GM23338 (cell line): ENCODE measurements at regions not wholly inside any gene's neighbourhood (a gene's known extent, or its start where the extent isn't known, plus 50 kb on each side); places are given as distances from the start of the nearest gene placed in this dataset.

Source experiments
- ATAC-seq: fragments of 200-7000 bp; cut with Tn5 transposase; 3 replicates; pipeline ENCODE4 v1.9.1; 2020
- DNase-seq: peaks from one replicate; pipeline ENCODE4 v3.0.0-alpha.2; 2015; ENCODE audit warnings: low spot score
- H2AFZ ChIP-seq: fragments of 200-600 bp; sonication (generic); 2 replicates; pipeline ENCODE4 v1.8.0; 2016; ENCODE audit warnings: antibody characterized with exemption, mild to moderate bottlenecking, moderate library complexity
- H3F3A ChIP-seq: fragments of 200-600 bp; sonication (generic); replicated peaks from 2 replicates; pipeline ENCODE4 v1.8.0; 2017; ENCODE audit warnings: antibody characterized with exemption, mixed run types, low read depth
- H3K27ac ChIP-seq: fragments of 200-600 bp; sonication (generic); 2 replicates; pipeline ENCODE4 v1.6.1; 2016; ENCODE audit warnings: low read depth
- H3K27me3 ChIP-seq: fragments of 200-600 bp; sonication (generic); 2 replicates; pipeline ENCODE4 v1.8.0; 2016; ENCODE audit warnings: mild to moderate bottlenecking, mixed run types, moderate library complexity; ENCODE audit not compliant: insufficient read depth
- H3K36me3 ChIP-seq: fragments of 200-600 bp; sonication (generic); 2 replicates; pipeline ENCODE4 v1.8.0; 2016; ENCODE audit warnings: mild to moderate bottlenecking; ENCODE audit not compliant: insufficient read depth
- H3K4me1 ChIP-seq: fragments of 200-600 bp; sonication (generic); 2 replicates; pipeline ENCODE4 v1.8.0; 2016; ENCODE audit warnings: mild to moderate bottlenecking, moderate library complexity; ENCODE audit not compliant: insufficient read depth
- H3K4me2 ChIP-seq: fragments of 200-600 bp; sonication (generic); 2 replicates; pipeline ENCODE4 v1.7.1; 2017; ENCODE audit warnings: mixed run types
- H3K4me3 ChIP-seq: fragments of 200-600 bp; sonication (generic); 2 replicates; pipeline ENCODE4 v1.6.1; 2016; ENCODE audit warnings: mixed run types
- H3K79me2 ChIP-seq: fragments of 200-600 bp; sonication (generic); replicated peaks from 2 replicates; pipeline ENCODE4 v1.8.0; 2017; ENCODE audit warnings: mild to moderate bottlenecking; ENCODE audit not compliant: insufficient read depth
- H3K9me2 ChIP-seq: fragments of 200-600 bp; sonication (generic); 2 replicates; pipeline ENCODE4 v1.8.0; 2017; ENCODE audit not compliant: insufficient read depth
- H4K20me1 ChIP-seq: fragments of 200-600 bp; sonication (generic); replicated peaks from 2 replicates; pipeline ENCODE4 v1.8.0; 2017; ENCODE audit warnings: mild to moderate bottlenecking; ENCODE audit not compliant: insufficient read depth
- H3K27ac Mint-ChIP-seq: 2 replicates; pipeline ENCODE4 v1.8.0; 2020; ENCODE audit warnings: inconsistent platforms, mild to moderate bottlenecking, moderate library complexity, mixed read lengths
- H3K27me3 Mint-ChIP-seq: 3 replicates; pipeline ENCODE4 v1.8.0; 2022; ENCODE audit warnings: low read depth, mild to moderate bottlenecking, moderate library complexity, mixed read lengths, inconsistent platforms; ENCODE audit not compliant: insufficient read depth, poor library complexity
- H3K36me3 Mint-ChIP-seq: 3 replicates; pipeline ENCODE4 v1.8.0; 2021; ENCODE audit warnings: low read depth, mild to moderate bottlenecking, inconsistent platforms, moderate library complexity, mixed read lengths
- H3K4me1 Mint-ChIP-seq: 3 replicates; pipeline ENCODE4 v1.8.0; 2020; ENCODE audit warnings: mild to moderate bottlenecking, inconsistent platforms, mixed read lengths
- H3K4me3 Mint-ChIP-seq: 3 replicates; pipeline ENCODE4 v1.8.0; 2021; ENCODE audit warnings: moderate library complexity, mild to moderate bottlenecking, inconsistent platforms, mixed read lengths
- H3K9me3 Mint-ChIP-seq: 3 replicates; pipeline ENCODE4 v1.8.0; 2020; ENCODE audit warnings: moderate library complexity, mild to moderate bottlenecking, inconsistent platforms, mixed read lengths
- CREB1 ChIP-seq: fragments of 250-450 bp; sonication (Bioruptor Pico); IDR thresholded peaks from 2 replicates; pipeline ENCODE4 v1.5.0; 2020; ENCODE audit warnings: low read depth, mild to moderate bottlenecking, moderate library complexity
- CTCF ChIP-seq, 2 experiments: fragments of 200-600 bp in 1 of 2; sonication (generic) in 1 of 2; conservative IDR thresholded peaks; 2 replicates each; pipeline versions ENCODE4 v1.5.1 to v1.6.1; 2016 to 2017; ENCODE audit warnings: antibody characterized with exemption in 2 of 2, low read depth in 2 of 2, mild to moderate bottlenecking in 2 of 2, moderate library complexity in 1 of 2
- ETS1 ChIP-seq: IDR thresholded peaks from 2 replicates; pipeline ENCODE4 v1.6.1; 2016; ENCODE audit warnings: antibody characterized with exemption
- EZH2 ChIP-seq: fragments of 200-600 bp; sonication (generic); IDR thresholded peaks from one replicate; pipeline ENCODE4 v1.8.0; 2017; ENCODE audit warnings: antibody characterized with exemption, mild to moderate bottlenecking, low read depth; ENCODE audit not compliant: unreplicated experiment
- EZH2phosphoT487 ChIP-seq: fragments of 200-600 bp; sonication (generic); IDR thresholded peaks from one replicate; pipeline ENCODE4 v1.8.1; 2018; ENCODE audit warnings: antibody characterized with exemption; ENCODE audit not compliant: unreplicated experiment
- JUNB ChIP-seq: IDR thresholded peaks from one replicate; pipeline ENCODE4 v1.6.1; 2016; ENCODE audit warnings: antibody characterized with exemption; ENCODE audit not compliant: unreplicated experiment
- NANOG ChIP-seq: IDR thresholded peaks from 2 replicates; pipeline ENCODE4 v1.6.1; 2016; ENCODE audit warnings: antibody characterized with exemption, borderline replicate concordance
- POLR2AphosphoS5 ChIP-seq: IDR thresholded peaks from 2 replicates; pipeline ENCODE4 v1.6.1; 2016; ENCODE audit warnings: antibody characterized with exemption, low read depth
- REST ChIP-seq: IDR thresholded peaks from one replicate; pipeline ENCODE4 v1.6.1; 2018; ENCODE audit warnings: antibody characterized with exemption; ENCODE audit not compliant: unreplicated experiment
- STAT1 ChIP-seq: IDR thresholded peaks from one replicate; pipeline ENCODE4 v1.6.1; 2016; ENCODE audit warnings: antibody characterized with exemption; ENCODE audit not compliant: unreplicated experiment
- ZNF114 ChIP-seq: fragments of 250-450 bp; sonication (Bioruptor Pico); IDR thresholded peaks from 2 replicates; pipeline ENCODE4 v1.5.0; 2020; ENCODE audit warnings: mild to moderate bottlenecking, moderate library complexity
- ZNF331 ChIP-seq: fragments of 250-450 bp; sonication (Bioruptor Pico); IDR thresholded peaks from 2 replicates; pipeline ENCODE4 v1.5.0; 2020; ENCODE audit warnings: low read depth, mild to moderate bottlenecking, moderate library complexity
- ZNF462 ChIP-seq: fragments of 250-450 bp; sonication (Bioruptor Pico); IDR thresholded peaks from 2 replicates; pipeline ENCODE4 v1.5.0; 2020; ENCODE audit warnings: mild to moderate bottlenecking, moderate library complexity

- DNase-seq: no peak
- no peak for ATAC-seq
- H3K4me2 ChIP-seq: no peak overlapping the region
- H3K36me3 ChIP-seq: no peaks in the 10 kb centered on the region
- no peaks in the 10 kb centered on the region for H3K36me3 Mint-ChIP-seq
- H3K27ac Mint-ChIP-seq: no peak overlapping the region
- no peaks in the 10 kb centered on the region for H4K20me1 ChIP-seq
- H3K27me3 Mint-ChIP-seq: peaks cover 3% of the 10 kb centered on the region
- 0 out of 2 replicates have a peak, but pooled peaks cover 8% of the 10 kb centered on the region for H3K9me2 ChIP-seq
- no peaks in the 10 kb centered on the region for H3K9me3 Mint-ChIP-seq
- H3F3A ChIP-seq: no peaks in the 10 kb centered on the region
- H2AFZ ChIP-seq: no peak overlapping the region
- no peaks in the 10 kb centered on the region for H3K79me2 ChIP-seq
- no peak overlapping the region for H3K27ac ChIP-seq
- H3K4me1 ChIP-seq: no peaks in the 10 kb centered on the region
- no peaks in the 10 kb centered on the region for H3K27me3 ChIP-seq
- H3K4me1 Mint-ChIP-seq: peaks cover 3% of the 10 kb centered on the region; the same call in 1 of the 3 replicates
- H3K4me3 ChIP-seq: no peak overlapping the region
- H3K4me3 Mint-ChIP-seq: no peak overlapping the region
- TF ChIP-seq ZNF331 (CRISPR knock-in tag) (no peak), REST (no peak), NANOG (no peak), CTCF (conservative IDR thresholded peaks at IDR 0.05; ENCODE audit: low read depth in 2 of 2) (no peak), ZNF462 (CRISPR knock-in tag) (no peak), CREB1 (CRISPR knock-in tag) (no peak), POLR2AphosphoS5 (no peak), JUNB (no peak), ETS1 (no peak), EZH2 (no peak), EZH2phosphoT487 (no peak), STAT1 (no peak), ZNF114 (no peak)
Observed at GRCh38 chr2:236700703-236701102, 131.1 kb downstream of the ACKR3 start.
